Cardiac fibroblast (primary cell): ENCODE measurements at regions not wholly inside any gene's neighbourhood (a gene's known extent, or its start where the extent isn't known, plus 50 kb on each side); places are given as distances from the start of the nearest gene placed in this dataset.

ENCODE experiments used
- DNase-seq, 2 donors: peaks; one replicate each; pipeline versions ENCODE4 v3.0.0 to v3.0.0-alpha.2; 2010; ENCODE audit warnings: low read depth in 2 of 2
- H3K4me3 ChIP-seq, 2 donors: replicated peaks in 1 of 2; 1 replicate in 1 of 2; 2 replicates in 1 of 2; pipeline ENCODE4 v1.5.1; 2011; ENCODE audit warnings: low read depth in 2 of 2, low read length in 2 of 2, mild to moderate bottlenecking in 2 of 2, moderate library complexity in 1 of 2
- CTCF ChIP-seq: IDR thresholded peaks from one replicate; pipeline ENCODE4 v1.5.1; 2011; ENCODE audit warnings: low read depth, mild to moderate bottlenecking, low read length, inconsistent platforms

GRCh38 chr10:85151506-85151905 lies 823.1 kb downstream of the CCSER2 start:
- no peak overlapping the region for H3K4me3 ChIP-seq
- TF ChIP-seq CTCF, result no peak
- no peak for DNase-seq

GRCh38 chr10:85152496-85152895 lies 824.1 kb downstream of the CCSER2 start:
- TF ChIP-seq CTCF, result no peak
- DNase-seq, result no peak
- H3K4me3 ChIP-seq, result no peak overlapping the region

GRCh38 chr10:85152911-85153310 lies 824.5 kb downstream of the CCSER2 start:
- no peak for TF ChIP-seq CTCF
- H3K4me3 ChIP-seq, result no peak overlapping the region

GRCh38 chr10:85157206-85157605 lies 828.8 kb downstream of the CCSER2 start:
- H3K4me3 ChIP-seq, result no peak overlapping the region
- no peak for DNase-seq
- no peak for TF ChIP-seq CTCF

More at GRCh38 chr10:85152911-85153310, 824.5 kb downstream of the CCSER2 start:
- no peak for DNase-seq

GRCh38 chr10:85168243-85168642 lies 839.9 kb downstream of the CCSER2 start:
- no peak overlapping the region for H3K4me3 ChIP-seq
- no peak for DNase-seq
- no peak for TF ChIP-seq CTCF

- no peak for TF ChIP-seq CTCF
- no peak overlapping the region for H3K4me3 ChIP-seq
- DNase-seq, result no peak
Observed at GRCh38 chr10:85170026-85170425, 841.6 kb downstream of the CCSER2 start.

GRCh38 chr10:85175635-85176034 lies 847.2 kb downstream of the CCSER2 start:
- TF ChIP-seq CTCF, result no peak
- H3K4me3 ChIP-seq, result no peak overlapping the region
- DNase-seq, result no peak
